WTC11 (cell line): ENCODE measurements at regions not wholly inside any gene's neighbourhood (a gene's known extent, or its start where the extent isn't known, plus 50 kb on each side); places are given as distances from the start of the nearest gene placed in this dataset.

Source experiments
- ATAC-seq: fragments of 200-7000 bp; cut with Tn5 transposase; 2 replicates; pipeline ENCODE4 v1.10.0; 2021; ENCODE audit warnings: mild to moderate bottlenecking, moderate library complexity
- CTCF ChIA-PET: fragments of 300-600 bp; sonication (Branson Sonifier 250); formaldehyde crosslinking; loops from one replicate; lab custom pipeline; 2021; ENCODE audit warnings: antibody characterized with exemption; lab: Charles Lee
- POLR2A ChIA-PET: fragments of 350-600 bp; sonication (Branson Sonifier 250); formaldehyde crosslinking; loops from one replicate; lab custom pipeline; 2021; ENCODE audit warnings: antibody characterized with exemption; lab: Charles Lee
- DNase-seq: peaks from one replicate; pipeline ENCODE4 v3.0.0; 2021; ENCODE audit warnings: low spot score
- H3K27ac Mint-ChIP-seq: 2 replicates; pipeline ENCODE4 v1.8.0; 2021; ENCODE audit warnings: mixed read lengths
- H3K27me3 Mint-ChIP-seq: 2 replicates; pipeline ENCODE4 v1.8.0; 2021; ENCODE audit warnings: low read depth, mild to moderate bottlenecking, moderate library complexity, mixed read lengths
- H3K36me3 Mint-ChIP-seq: 2 replicates; pipeline ENCODE4 v1.8.0; 2021; ENCODE audit warnings: mixed read lengths
- H3K4me1 Mint-ChIP-seq: 2 replicates; pipeline ENCODE4 v1.8.0; 2022; ENCODE audit warnings: mixed read lengths
- H3K4me3 Mint-ChIP-seq: 2 replicates; pipeline ENCODE4 v1.8.0; 2021; ENCODE audit warnings: mild to moderate bottlenecking, moderate library complexity, mixed read lengths
- H3K9me3 Mint-ChIP-seq: 2 replicates; pipeline ENCODE4 v1.8.0; 2021; ENCODE audit warnings: mixed read lengths
- ATF2 ChIP-seq: sonication (generic); formaldehyde crosslinking; IDR thresholded peaks from 2 replicates; pipeline ENCODE4 v1.8.1; 2022; ENCODE audit warnings: low read depth, missing genetic modification reagents, borderline replicate concordance
- ESRRA ChIP-seq: sonication (generic); formaldehyde crosslinking; IDR thresholded peaks from 2 replicates; pipeline ENCODE4 v1.8.1; 2022; ENCODE audit warnings: mild to moderate bottlenecking, missing genetic modification reagents, borderline replicate concordance
- FOXJ3 ChIP-seq: sonication (generic); formaldehyde crosslinking; IDR thresholded peaks from 2 replicates; pipeline ENCODE4 v1.9.0; 2021; ENCODE audit warnings: missing genetic modification reagents, mild to moderate bottlenecking, borderline replicate concordance
- FOXK1 ChIP-seq: sonication (generic); formaldehyde crosslinking; IDR thresholded peaks from 2 replicates; pipeline ENCODE4 v1.8.0; 2022; ENCODE audit warnings: mild to moderate bottlenecking, moderate library complexity, missing genetic modification reagents
- IRF1 ChIP-seq: sonication (generic); formaldehyde crosslinking; IDR thresholded peaks from 2 replicates; pipeline ENCODE4 v1.8.0; 2023; ENCODE audit warnings: missing genetic modification reagents
- MLX ChIP-seq: sonication (generic); formaldehyde crosslinking; IDR thresholded peaks from 2 replicates; pipeline ENCODE4 v1.8.1; 2023; ENCODE audit warnings: mild to moderate bottlenecking, missing genetic modification reagents, moderate library complexity
- PRDM15 ChIP-seq: sonication (generic); formaldehyde crosslinking; IDR thresholded peaks from 2 replicates; pipeline ENCODE4 v1.8.0; 2022; ENCODE audit warnings: missing genetic modification reagents
- ZBTB43 ChIP-seq: sonication (generic); formaldehyde crosslinking; IDR thresholded peaks from 2 replicates; pipeline ENCODE4 v1.8.1; 2023; ENCODE audit warnings: mild to moderate bottlenecking, missing genetic modification reagents
- ZNF138 ChIP-seq: sonication (generic); formaldehyde crosslinking; conservative IDR thresholded peaks from 2 replicates; pipeline ENCODE4 v1.8.1; 2022; ENCODE audit warnings: mild to moderate bottlenecking, moderate library complexity, missing genetic modification reagents
- ZNF219 ChIP-seq: sonication (generic); formaldehyde crosslinking; IDR thresholded peaks from 2 replicates; pipeline ENCODE4 v1.8.0; 2023; ENCODE audit warnings: missing genetic modification reagents, mild to moderate bottlenecking, borderline replicate concordance
- ZNF263 ChIP-seq: sonication (generic); formaldehyde crosslinking; IDR thresholded peaks from 2 replicates; pipeline ENCODE4 v1.8.1; 2022; ENCODE audit warnings: low read depth, mild to moderate bottlenecking, moderate library complexity, missing genetic modification reagents
- ZNF317 ChIP-seq: sonication (generic); formaldehyde crosslinking; IDR thresholded peaks from 2 replicates; pipeline ENCODE4 v1.8.1; 2023; ENCODE audit warnings: low read depth, mild to moderate bottlenecking, moderate library complexity, missing genetic modification reagents, borderline replicate concordance
- ZNF423 ChIP-seq: fragments of 250-450 bp; sonication (Bioruptor Pico); IDR thresholded peaks from 2 replicates; pipeline ENCODE4 v2.1.2; 2022; ENCODE audit warnings: mild to moderate bottlenecking, moderate library complexity
- ZSCAN18 ChIP-seq: fragments of 250-450 bp; sonication (Bioruptor Pico); IDR thresholded peaks from 2 replicates; pipeline ENCODE4 v2.1.2; 2022; ENCODE audit warnings: mild to moderate bottlenecking, moderate library complexity
- TF ChIP-seq, protein P1 (sequence below): sonication (generic); formaldehyde crosslinking; IDR thresholded peaks from 2 replicates; pipeline ENCODE4 v1.8.0; 2022; ENCODE audit warnings: mild to moderate bottlenecking, missing genetic modification reagents
- TF ChIP-seq, protein P2 (sequence below): sonication (generic); formaldehyde crosslinking; IDR thresholded peaks from 2 replicates; pipeline ENCODE4 v1.8.0; 2022; ENCODE audit warnings: mild to moderate bottlenecking, missing genetic modification reagents
- TF ChIP-seq, protein P3 (sequence below): fragments of 250-450 bp; sonication (Bioruptor Pico); IDR thresholded peaks from 2 replicates; pipeline ENCODE4 v1.9.0; 2021; ENCODE audit warnings: mild to moderate bottlenecking
- TF ChIP-seq, protein P4 (sequence below): fragments of 200-600 bp; IDR thresholded peaks from 2 replicates; pipeline ENCODE4 v1.8.0; 2022; ENCODE audit warnings: antibody characterized with exemption
- TF ChIP-seq, protein P5 (sequence below): sonication (generic); formaldehyde crosslinking; conservative IDR thresholded peaks from 2 replicates; pipeline ENCODE4 v1.8.1; 2022; ENCODE audit warnings: mild to moderate bottlenecking, missing genetic modification reagents

- TF ChIP-seq ZNF317 (no peak), ZSCAN18 (CRISPR knock-in tag) (no peak), ESRRA (CRISPR knock-in tag) (no peak), ZBTB43 (CRISPR knock-in tag) (no peak), ZNF423 (CRISPR knock-in tag) (no peak)
- TF ChIP-seq, protein P1, sequence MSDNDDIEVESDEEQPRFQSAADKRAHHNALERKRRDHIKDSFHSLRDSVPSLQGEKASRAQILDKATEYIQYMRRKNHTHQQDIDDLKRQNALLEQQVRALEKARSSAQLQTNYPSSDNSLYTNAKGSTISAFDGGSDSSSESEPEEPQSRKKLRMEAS (CRISPR knock-in tag), result no peak
- TF ChIP-seq, protein P2, sequence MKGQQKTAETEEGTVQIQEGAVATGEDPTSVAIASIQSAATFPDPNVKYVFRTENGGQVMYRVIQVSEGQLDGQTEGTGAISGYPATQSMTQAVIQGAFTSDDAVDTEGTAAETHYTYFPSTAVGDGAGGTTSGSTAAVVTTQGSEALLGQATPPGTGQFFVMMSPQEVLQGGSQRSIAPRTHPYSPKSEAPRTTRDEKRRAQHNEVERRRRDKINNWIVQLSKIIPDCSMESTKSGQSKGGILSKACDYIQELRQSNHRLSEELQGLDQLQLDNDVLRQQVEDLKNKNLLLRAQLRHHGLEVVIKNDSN, result no peak
- TF ChIP-seq, protein P3, sequence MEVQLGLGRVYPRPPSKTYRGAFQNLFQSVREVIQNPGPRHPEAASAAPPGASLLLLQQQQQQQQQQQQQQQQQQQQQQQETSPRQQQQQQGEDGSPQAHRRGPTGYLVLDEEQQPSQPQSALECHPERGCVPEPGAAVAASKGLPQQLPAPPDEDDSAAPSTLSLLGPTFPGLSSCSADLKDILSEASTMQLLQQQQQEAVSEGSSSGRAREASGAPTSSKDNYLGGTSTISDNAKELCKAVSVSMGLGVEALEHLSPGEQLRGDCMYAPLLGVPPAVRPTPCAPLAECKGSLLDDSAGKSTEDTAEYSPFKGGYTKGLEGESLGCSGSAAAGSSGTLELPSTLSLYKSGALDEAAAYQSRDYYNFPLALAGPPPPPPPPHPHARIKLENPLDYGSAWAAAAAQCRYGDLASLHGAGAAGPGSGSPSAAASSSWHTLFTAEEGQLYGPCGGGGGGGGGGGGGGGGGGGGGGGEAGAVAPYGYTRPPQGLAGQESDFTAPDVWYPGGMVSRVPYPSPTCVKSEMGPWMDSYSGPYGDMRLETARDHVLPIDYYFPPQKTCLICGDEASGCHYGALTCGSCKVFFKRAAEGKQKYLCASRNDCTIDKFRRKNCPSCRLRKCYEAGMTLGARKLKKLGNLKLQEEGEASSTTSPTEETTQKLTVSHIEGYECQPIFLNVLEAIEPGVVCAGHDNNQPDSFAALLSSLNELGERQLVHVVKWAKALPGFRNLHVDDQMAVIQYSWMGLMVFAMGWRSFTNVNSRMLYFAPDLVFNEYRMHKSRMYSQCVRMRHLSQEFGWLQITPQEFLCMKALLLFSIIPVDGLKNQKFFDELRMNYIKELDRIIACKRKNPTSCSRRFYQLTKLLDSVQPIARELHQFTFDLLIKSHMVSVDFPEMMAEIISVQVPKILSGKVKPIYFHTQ, result no peak
These were observed 972.9 kb downstream of the SLC6A15 start (continued) for GRCh38 chr12:83939718-83940117.

- no peaks in the 10 kb centered on the region for H3K36me3 Mint-ChIP-seq
- peaks cover 10% of the 10 kb centered on the region for H3K9me3 Mint-ChIP-seq
- TF ChIP-seq FOXJ3 (CRISPR knock-in tag), result no peak
- no peak for TF ChIP-seq FOXK1 (CRISPR knock-in tag)
- TF ChIP-seq ATF2 (CRISPR knock-in tag), result no peak
- no peak for TF ChIP-seq ZNF138 (CRISPR knock-in tag)
- TF ChIP-seq, protein P4, sequence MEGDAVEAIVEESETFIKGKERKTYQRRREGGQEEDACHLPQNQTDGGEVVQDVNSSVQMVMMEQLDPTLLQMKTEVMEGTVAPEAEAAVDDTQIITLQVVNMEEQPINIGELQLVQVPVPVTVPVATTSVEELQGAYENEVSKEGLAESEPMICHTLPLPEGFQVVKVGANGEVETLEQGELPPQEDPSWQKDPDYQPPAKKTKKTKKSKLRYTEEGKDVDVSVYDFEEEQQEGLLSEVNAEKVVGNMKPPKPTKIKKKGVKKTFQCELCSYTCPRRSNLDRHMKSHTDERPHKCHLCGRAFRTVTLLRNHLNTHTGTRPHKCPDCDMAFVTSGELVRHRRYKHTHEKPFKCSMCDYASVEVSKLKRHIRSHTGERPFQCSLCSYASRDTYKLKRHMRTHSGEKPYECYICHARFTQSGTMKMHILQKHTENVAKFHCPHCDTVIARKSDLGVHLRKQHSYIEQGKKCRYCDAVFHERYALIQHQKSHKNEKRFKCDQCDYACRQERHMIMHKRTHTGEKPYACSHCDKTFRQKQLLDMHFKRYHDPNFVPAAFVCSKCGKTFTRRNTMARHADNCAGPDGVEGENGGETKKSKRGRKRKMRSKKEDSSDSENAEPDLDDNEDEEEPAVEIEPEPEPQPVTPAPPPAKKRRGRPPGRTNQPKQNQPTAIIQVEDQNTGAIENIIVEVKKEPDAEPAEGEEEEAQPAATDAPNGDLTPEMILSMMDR, result no peak
- no peak for TF ChIP-seq PRDM15 (CRISPR knock-in tag)
- no peak for TF ChIP-seq MLX (CRISPR knock-in tag)
- TF ChIP-seq, protein P5, sequence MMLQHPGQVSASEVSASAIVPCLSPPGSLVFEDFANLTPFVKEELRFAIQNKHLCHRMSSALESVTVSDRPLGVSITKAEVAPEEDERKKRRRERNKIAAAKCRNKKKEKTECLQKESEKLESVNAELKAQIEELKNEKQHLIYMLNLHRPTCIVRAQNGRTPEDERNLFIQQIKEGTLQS (CRISPR knock-in tag), result no peak
- TF ChIP-seq ZNF263 (CRISPR knock-in tag), result no peak
- no peak for TF ChIP-seq ZNF219 (CRISPR knock-in tag)
- TF ChIP-seq IRF1 (CRISPR knock-in tag), result no peak
- no peak for TF ChIP-seq ESRRA (CRISPR knock-in tag)
These were observed 979.0 kb downstream of the SLC6A15 start for GRCh38 chr12:83933615-83934014.

More at GRCh38 chr12:83933615-83934014, 979.0 kb downstream of the SLC6A15 start:
- DNase-seq (no peak), ATAC-seq (no peak)
- H3K27ac Mint-ChIP-seq, result no peak overlapping the region
- no peak overlapping the region for H3K4me3 Mint-ChIP-seq
- POLR2A ChIA-PET, result no interaction called here
- H3K4me1 Mint-ChIP-seq, result no peaks in the 10 kb centered on the region
- H3K27me3 Mint-ChIP-seq, result no peaks in the 10 kb centered on the region
- CTCF ChIA-PET, result no interaction called here
